IMR-90 (cell line): ENCODE measurements at regions not wholly inside any gene's neighbourhood (a gene's known extent, or its start where the extent isn't known, plus 50 kb on each side); places are given as distances from the start of the nearest gene placed in this dataset.

ENCODE experiments used
- ATAC-seq: fragments of 200-7000 bp; cut with Tn5 transposase; 2 replicates; pipeline ENCODE4 v1.9.1; 2020; ENCODE audit warnings: low read depth, mild to moderate bottlenecking, moderate library complexity
- BruUV-seq: library from RNA; stranded (reverse); fragments of 400-500 nt; replicated peaks from 2 replicates; lab custom pipeline; 2021; lab: Mats Ljungman, UMichigan
- CTCF ChIA-PET: fragments of 300-600 bp; formaldehyde crosslinking; extraction: SDS; loops from one replicate; lab custom pipeline; 2021; ENCODE audit warnings: antibody characterized with exemption; lab: Yijun Ruan, JAX
- POLR2A ChIA-PET: fragments of 300-600 bp; sonication (Branson Sonifier 250); formaldehyde crosslinking; loops from one replicate; lab custom pipeline; 2022; ENCODE audit warnings: antibody characterized with exemption; ENCODE audit not compliant: unreplicated experiment; lab: Charles Lee
- DNase-seq: peaks from one replicate; pipeline ENCODE4 v3.0.0; 2013
- H2AFZ ChIP-seq: replicated peaks from 2 replicates; pipeline ENCODE3; 2013; ENCODE audit warnings: low read length, mild to moderate bottlenecking; ENCODE audit not compliant: poor library complexity
- H2AK5ac ChIP-seq: 2 replicates; pipeline ENCODE4 v1.6.1; 2013; ENCODE audit warnings: low read depth, low read length, inconsistent platforms
- H2AK9ac ChIP-seq: replicated peaks from 2 replicates; pipeline ENCODE3; 2013; ENCODE audit warnings: mild to moderate bottlenecking, low read depth, low read length, moderate library complexity; ENCODE audit not compliant: poor library complexity
- H2BK120ac ChIP-seq: 2 replicates; pipeline ENCODE4 v1.6.1; 2013; ENCODE audit warnings: low read depth, low read length, inconsistent platforms
- H2BK15ac ChIP-seq: 3 replicates; pipeline ENCODE4 v1.6.1; 2013; ENCODE audit warnings: low read depth, low read length, inconsistent platforms
- H2BK20ac ChIP-seq: 2 replicates; pipeline ENCODE4 v1.6.1; 2013; ENCODE audit warnings: low read depth, mild to moderate bottlenecking, inconsistent platforms, low read length, moderate library complexity
- H2BK5ac ChIP-seq: 2 replicates; pipeline ENCODE4 v1.6.1; 2013; ENCODE audit warnings: mild to moderate bottlenecking, low read depth, low read length, inconsistent platforms; ENCODE audit not compliant: poor library complexity, severe bottlenecking
- H3K14ac ChIP-seq: replicated peaks from 2 replicates; pipeline ENCODE4 v1.6.1; 2013; ENCODE audit warnings: low read depth, low read length, inconsistent platforms
- H3K18ac ChIP-seq: 2 replicates; pipeline ENCODE4 v1.6.1; 2013; ENCODE audit warnings: low read depth, low read length, control low read depth
- H3K23ac ChIP-seq: 2 replicates; pipeline ENCODE4 v1.6.1; 2013; ENCODE audit warnings: low read depth, low read length, inconsistent platforms
- H3K27ac ChIP-seq: 2 replicates; pipeline ENCODE4 v1.5.1; 2013; ENCODE audit warnings: mild to moderate bottlenecking, control low read depth, low read length; ENCODE audit not compliant: insufficient read depth
- H3K27me3 ChIP-seq: 2 replicates; pipeline ENCODE4 v1.6.1; 2013; ENCODE audit warnings: low read length; ENCODE audit not compliant: control insufficient read depth, insufficient read depth
- H3K36me3 ChIP-seq: 2 replicates; pipeline ENCODE4 v1.6.1; 2013; ENCODE audit warnings: low read length, mixed read lengths; ENCODE audit not compliant: control insufficient read depth, insufficient read depth
- H3K4ac ChIP-seq: 2 replicates; pipeline ENCODE4 v1.6.1; 2013; ENCODE audit warnings: low read depth, low read length, inconsistent platforms
- H3K4me1 ChIP-seq: 2 replicates; pipeline ENCODE4 v1.6.1; 2013; ENCODE audit warnings: low read length, mixed read lengths; ENCODE audit not compliant: control insufficient read depth, insufficient read depth
- H3K4me2 ChIP-seq: 2 replicates; pipeline ENCODE4 v1.6.1; 2013; ENCODE audit warnings: low read depth, mild to moderate bottlenecking, control low read depth, low read length, moderate library complexity
- H3K4me3 ChIP-seq: 2 replicates; pipeline ENCODE4 v1.5.1; 2013; ENCODE audit warnings: low read depth, mild to moderate bottlenecking, control low read depth, low read length, moderate library complexity; ENCODE audit not compliant: insufficient read depth
- H3K56ac ChIP-seq: 2 replicates; pipeline ENCODE4 v1.6.1; 2013; ENCODE audit warnings: low read length, inconsistent platforms; ENCODE audit not compliant: insufficient read depth; ENCODE audit errors: extremely low read depth
- H3K79me1 ChIP-seq, 2 experiments: 2 replicates each; pipeline ENCODE4 v1.6.1; 2013; ENCODE audit warnings: low read length in 2 of 2, inconsistent platforms in 1 of 2, low read depth in 1 of 2
- H3K9ac ChIP-seq: 2 replicates; pipeline ENCODE4 v1.6.1; 2013; ENCODE audit warnings: low read depth, low read length, control low read depth
- H3K9me1 ChIP-seq: 2 replicates; pipeline ENCODE4 v1.6.1; 2013; ENCODE audit warnings: low read length, inconsistent platforms; ENCODE audit not compliant: insufficient read depth
- H3K9me3 ChIP-seq: 2 replicates; pipeline ENCODE4 v1.6.1; 2013; ENCODE audit warnings: low read length; ENCODE audit not compliant: control insufficient read depth, insufficient read depth
- H4K20me1 ChIP-seq: 2 replicates; pipeline ENCODE4 v1.6.1; 2013; ENCODE audit warnings: low read length, inconsistent platforms; ENCODE audit not compliant: insufficient read depth
- H4K5ac ChIP-seq: 2 replicates; pipeline ENCODE4 v1.6.1; 2013; ENCODE audit warnings: mild to moderate bottlenecking, low read depth, low read length, control low read depth
- H4K8ac ChIP-seq, 2 experiments: 2 replicates each; pipeline ENCODE4 v1.6.1; 2013; ENCODE audit warnings: low read depth in 2 of 2, low read length in 2 of 2, control low read depth in 1 of 2, inconsistent platforms in 1 of 2
- H4K91ac ChIP-seq: 2 replicates; pipeline ENCODE4 v1.6.1; 2013; ENCODE audit warnings: low read depth, low read length, inconsistent platforms; ENCODE audit not compliant: insufficient read depth
- BHLHE40 ChIP-seq: fragments of 150-350 bp; IDR thresholded peaks from 2 replicates; pipeline ENCODE4 v1.6.1; 2016; ENCODE audit warnings: mild to moderate bottlenecking, low read depth, low read length
- CHD1 ChIP-seq: IDR thresholded peaks from 2 replicates; pipeline ENCODE4 v1.6.1; 2012; ENCODE audit warnings: low read depth, low read length, improper control_type of control experiment
- FOS ChIP-seq: fragments of 150-350 bp; IDR thresholded peaks from 2 replicates; pipeline ENCODE4 v1.6.1; 2016; ENCODE audit warnings: low read depth, low read length
- MAFK ChIP-seq: IDR thresholded peaks from 2 replicates; pipeline ENCODE4 v1.6.1; 2012; ENCODE audit warnings: low read depth, low read length, improper control_type of control experiment
- POLR2A ChIP-seq: IDR thresholded peaks from 2 replicates; pipeline ENCODE4 v1.6.1; 2012; ENCODE audit warnings: mild to moderate bottlenecking, low read depth, low read length
- RCOR1 ChIP-seq: IDR thresholded peaks from 2 replicates; pipeline ENCODE4 v1.6.1; 2012; ENCODE audit warnings: mild to moderate bottlenecking, low read length, improper control_type of control experiment; ENCODE audit not compliant: insufficient replicate concordance
- WGBS, 2 experiments: methylation state at CpG; one replicate each; pipeline versions ENCODE4 v1.1.5 to v1.1.7; 2013; ENCODE audit warnings: missing lambda C conversion rate in 2 of 2; ENCODE audit not compliant: insufficient read length in 1 of 2; ENCODE audit errors: extremely low coverage in 2 of 2; 5-methylcytosine and 5-hydroxymethylcytosine counted together
- dilution Hi-C: fragments of 300-500 bp; cut with HindIII; formaldehyde crosslinking; loops from one replicate; pipeline ENCODE4 v1.14.3; 2018; ENCODE audit warnings: low sequenced_read_pairs; ENCODE audit not compliant: unreplicated experiment
- in situ Hi-C: fragments of 300-500 bp; cut with MboI; formaldehyde crosslinking; loops from 3 replicates; pipeline ENCODE4 v1.14.3; 2019; ENCODE audit warnings: low sequenced_read_pairs, inconsistent platforms, mixed read lengths
- intact Hi-C: fragments of 100-400 bp; cut with micrococcal nuclease; formaldehyde crosslinking; loops from 2 replicates; pipeline ENCODE4 v1.10.0; 2022
- TF ChIP-seq, protein P1 (sequence below): fragments of 150-350 bp; IDR thresholded peaks from 2 replicates; pipeline ENCODE4 v1.6.1; 2017; ENCODE audit warnings: mild to moderate bottlenecking, antibody characterized with exemption, low read length, low read depth

DNA sequence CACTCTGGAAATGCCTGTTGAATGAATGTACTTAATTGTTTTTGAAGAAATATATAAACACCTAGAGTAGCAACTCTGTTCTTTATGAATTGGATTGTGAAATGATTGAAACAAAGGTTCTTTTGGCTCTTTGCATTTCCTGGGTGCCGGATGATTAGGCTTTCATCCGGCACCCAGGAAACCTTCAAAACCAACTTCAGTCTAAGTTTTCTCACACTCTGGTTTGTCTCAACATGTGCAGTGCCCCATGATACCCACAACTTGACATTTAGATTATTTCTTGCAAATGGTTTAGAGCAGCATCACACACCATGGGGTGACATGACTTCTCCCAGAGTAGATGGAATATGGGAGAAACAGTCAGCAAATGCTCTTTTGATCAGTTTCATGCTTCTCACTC lies 354.9 kb downstream of the BARHL2 start:
- in situ Hi-C loops (no loop called here), intact Hi-C loops (no loop called here), dilution Hi-C loops (no loop called here)
- no peaks in the 10 kb centered on the region for H3K9me3 ChIP-seq
- no peak overlapping the region for H4K91ac ChIP-seq
- ATAC-seq (no peak), DNase-seq (no peak)
- H3K18ac ChIP-seq, result no peak overlapping the region
- H3K27me3 ChIP-seq, result no peaks in the 10 kb centered on the region
- no peak overlapping the region for H3K27ac ChIP-seq
- H3K56ac ChIP-seq, result no peak overlapping the region
- no peak overlapping the region for H3K4ac ChIP-seq
- no peak overlapping the region for H3K4me2 ChIP-seq
- CTCF ChIA-PET, result no interaction called here
- H3K14ac ChIP-seq, result no peak overlapping the region
- H2AK9ac ChIP-seq, result no peak overlapping the region
- H3K23ac ChIP-seq, result no peak overlapping the region
- H4K20me1 ChIP-seq, result no peaks in the 10 kb centered on the region
- no peaks in the 10 kb centered on the region for H3K4me1 ChIP-seq
- no peak overlapping the region for H3K9ac ChIP-seq
- 0 out of 2 replicates have a peak, but pooled peaks cover 4% of the 10 kb centered on the region for H3K9me1 ChIP-seq
- H2AFZ ChIP-seq, result peak overlapping the region; percentile 59
- H2BK5ac ChIP-seq, result no peak overlapping the region
- POLR2A ChIA-PET, result no interaction called here
- no peaks in the 10 kb centered on the region for H3K36me3 ChIP-seq
- H2AK5ac ChIP-seq, result no peak overlapping the region
- WGBS, 2 experiments, result no CpG with 5 or more reads among the region's 2 CpGs
- no peaks in the 10 kb centered on the region for H3K79me1 ChIP-seq
- no peak overlapping the region for H2BK120ac ChIP-seq
- no peak for TF ChIP-seq FOS
- TF ChIP-seq RCOR1, result no peak
- TF ChIP-seq, protein P1, sequence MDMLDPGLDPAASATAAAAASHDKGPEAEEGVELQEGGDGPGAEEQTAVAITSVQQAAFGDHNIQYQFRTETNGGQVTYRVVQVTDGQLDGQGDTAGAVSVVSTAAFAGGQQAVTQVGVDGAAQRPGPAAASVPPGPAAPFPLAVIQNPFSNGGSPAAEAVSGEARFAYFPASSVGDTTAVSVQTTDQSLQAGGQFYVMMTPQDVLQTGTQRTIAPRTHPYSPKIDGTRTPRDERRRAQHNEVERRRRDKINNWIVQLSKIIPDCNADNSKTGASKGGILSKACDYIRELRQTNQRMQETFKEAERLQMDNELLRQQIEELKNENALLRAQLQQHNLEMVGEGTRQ, result no peak
- no peak for TF ChIP-seq CHD1
- TF ChIP-seq POLR2A, result no peak
- no peak for TF ChIP-seq BHLHE40
- no peak for TF ChIP-seq MAFK
- no TSS peak for BruUV-seq
- no peak overlapping the region for H2BK15ac ChIP-seq
- no peak overlapping the region for H2BK20ac ChIP-seq
- H4K5ac ChIP-seq, result no peak overlapping the region
- H3K4me3 ChIP-seq, result no peak overlapping the region
- H4K8ac ChIP-seq, result no peak overlapping the region
